Embryonic facial prominence (tissue), 1 donor: ENCODE measurements at regions not wholly inside any gene's neighbourhood (a gene's known extent, or its start where the extent isn't known, plus 50 kb on each side); places are given as distances from the start of the nearest gene placed in this dataset.

Experiments
- DNase-seq: peaks from one replicate; pipeline ENCODE4 v3.0.0-alpha.2; 2016; ENCODE audit errors: extremely low spot score

DNA sequence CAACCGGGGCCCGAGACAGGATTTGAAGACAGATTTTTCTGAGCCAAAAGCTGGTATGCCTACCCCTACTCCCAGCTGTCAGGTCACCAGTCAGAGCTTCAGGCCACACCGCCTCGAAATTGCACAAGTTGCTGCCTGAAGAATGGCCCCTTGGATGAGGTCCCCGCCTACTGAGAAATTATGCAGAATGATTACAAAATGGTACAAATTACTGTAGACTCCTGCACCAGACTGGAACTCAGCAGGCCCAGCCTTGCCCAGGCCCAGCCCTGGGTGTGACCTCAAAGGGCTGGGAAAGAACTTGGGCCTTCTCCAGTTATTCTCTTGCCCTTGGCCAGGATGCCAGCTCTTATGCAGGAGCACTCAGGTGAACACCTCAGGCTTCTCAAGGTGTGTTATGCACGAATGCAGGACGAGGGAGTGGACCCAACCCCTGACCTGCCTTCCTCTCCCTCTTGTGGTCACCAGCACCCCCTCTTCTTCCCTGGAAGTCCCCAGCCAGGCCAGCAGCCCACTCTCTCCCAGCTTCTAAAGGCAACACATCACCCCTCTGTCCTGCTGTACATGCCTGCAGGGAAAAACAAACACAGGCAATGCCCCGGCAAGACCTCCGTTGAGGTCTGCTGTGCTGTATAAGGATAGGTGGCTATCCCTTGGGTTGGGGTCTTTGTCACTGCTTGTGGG, 88.7 kb upstream of the NAA20 start:
- DNase-seq, result no peak

DNA sequence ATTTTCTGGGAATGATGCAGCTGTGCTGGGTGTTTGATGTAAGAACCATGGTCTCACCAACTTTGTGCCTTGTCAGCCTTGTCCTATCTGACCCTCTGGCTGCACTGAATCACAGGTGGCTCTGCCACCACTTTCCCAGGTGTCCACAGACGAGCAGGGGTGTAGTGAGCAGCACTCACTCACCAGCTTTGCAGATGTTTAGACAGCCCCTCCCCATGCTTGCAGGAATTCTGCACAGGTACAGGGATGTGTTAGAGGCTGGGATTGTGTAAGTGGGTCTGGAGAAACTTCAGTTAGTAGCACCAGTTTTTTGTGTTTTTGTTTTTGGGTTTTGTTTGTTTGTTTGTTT, 88.2 kb upstream of the NAA20 start:
- DNase-seq, result no peak

DNA sequence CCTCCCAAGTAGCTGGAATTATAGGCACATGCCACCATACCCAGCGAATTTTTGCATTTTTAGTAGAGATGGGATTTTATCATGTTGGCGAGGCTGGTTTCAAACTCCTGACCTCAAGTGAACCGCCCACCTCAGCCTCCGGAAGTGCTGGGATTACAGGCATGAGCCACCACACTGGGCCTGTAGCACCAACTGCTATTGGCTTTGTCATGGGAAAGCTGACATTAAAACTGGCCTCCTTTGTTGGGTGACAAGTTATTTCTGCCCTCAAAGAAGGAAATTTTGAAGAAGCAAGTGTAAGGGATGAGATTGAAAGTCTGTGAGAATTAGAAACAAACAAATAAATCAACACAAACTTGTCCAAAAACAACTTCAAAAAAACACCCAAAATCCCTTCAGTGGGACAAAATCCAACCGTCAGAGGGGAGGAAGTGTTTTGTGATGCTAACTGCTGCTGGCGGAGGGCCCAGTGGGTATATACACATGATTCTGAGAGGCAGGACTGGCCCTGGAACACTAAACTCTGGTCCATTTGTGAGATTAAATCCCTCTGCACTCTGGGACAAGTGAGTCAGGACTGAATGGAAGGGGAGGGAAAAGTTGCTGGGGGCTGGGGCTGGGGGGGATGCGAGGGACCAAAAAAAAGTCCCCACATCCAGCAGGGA, 87.5 kb upstream of the NAA20 start:
- DNase-seq, result no peak

DNA sequence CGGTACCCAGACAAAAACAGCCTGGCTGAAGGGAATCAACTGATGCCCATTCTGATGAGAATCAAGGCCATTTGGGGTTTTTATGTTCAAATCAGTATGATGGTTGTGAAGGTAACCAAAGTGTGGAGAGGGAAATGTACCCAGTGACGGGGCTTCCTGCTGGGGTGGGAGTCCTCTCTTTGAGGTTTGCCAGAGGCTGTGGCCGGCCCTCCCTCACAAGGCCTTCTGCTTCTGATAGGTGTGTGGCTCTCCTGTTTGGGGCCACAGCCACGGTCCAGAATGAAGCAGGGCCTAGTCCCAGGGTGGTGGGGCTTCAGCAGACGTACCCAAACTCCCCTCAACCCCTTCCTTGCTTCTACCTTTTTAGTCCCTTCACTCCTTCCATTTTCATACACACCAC, 86.7 kb upstream of the NAA20 start:
- DNase-seq, result no peak

DNA sequence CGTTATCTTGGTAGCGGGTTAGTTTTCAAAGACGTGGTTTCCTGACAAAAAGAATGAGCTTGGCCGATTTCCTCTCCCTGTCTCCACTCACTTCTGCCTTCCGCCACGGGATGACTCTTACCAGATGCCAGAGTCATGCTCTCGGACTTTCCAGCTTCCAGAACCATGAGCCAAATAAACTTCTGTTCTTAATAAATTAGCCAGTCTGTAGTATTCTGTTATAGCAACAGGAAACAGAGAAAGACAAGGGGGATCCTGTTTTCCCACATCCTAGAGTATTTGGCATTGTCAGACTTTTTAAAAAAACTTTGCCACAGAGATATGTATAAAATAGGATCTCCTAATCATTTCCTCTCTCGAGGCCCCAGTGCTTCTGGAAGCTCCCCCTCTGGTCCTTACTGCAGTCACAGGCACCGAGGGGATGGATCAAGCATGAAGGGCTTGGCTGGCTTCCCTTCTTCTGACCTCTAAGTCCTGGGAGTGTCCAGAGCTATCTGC, 84.9 kb upstream of the NAA20 start:
- peak; percentile 40 for DNase-seq

DNA sequence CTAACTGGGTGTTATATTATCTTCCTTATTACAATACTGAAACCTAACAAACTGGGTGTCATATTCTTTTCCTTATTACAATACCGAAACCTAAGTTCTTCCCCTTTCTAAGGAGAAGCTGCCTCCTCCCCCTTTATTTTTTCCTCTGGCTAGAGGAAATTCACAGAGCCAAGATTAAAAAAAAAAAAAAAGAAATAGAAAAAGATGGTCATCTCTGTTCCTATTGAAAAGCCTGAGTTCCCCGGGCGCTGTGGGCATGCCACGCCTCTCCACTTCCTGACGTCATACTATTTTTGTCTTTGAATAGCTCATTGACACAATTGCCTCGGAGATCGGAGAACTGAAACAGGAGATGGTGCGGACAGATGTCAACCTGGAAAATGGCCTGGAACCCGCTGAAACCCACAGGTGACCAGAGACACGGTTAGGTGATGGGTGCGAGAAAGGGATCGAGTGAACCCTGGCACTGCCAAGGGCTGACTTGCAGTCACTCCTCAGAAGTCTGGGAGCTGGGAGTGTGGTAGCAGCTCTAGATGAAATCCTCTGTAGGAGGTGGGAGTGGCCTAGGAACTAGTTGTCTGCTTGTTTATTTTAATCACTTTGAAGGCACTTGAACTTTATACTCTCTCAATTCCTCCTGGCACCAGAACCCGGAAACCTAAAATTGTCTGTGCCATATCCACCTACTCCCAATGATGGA, 82.2 kb upstream of the NAA20 start:
- no peak for DNase-seq

DNA sequence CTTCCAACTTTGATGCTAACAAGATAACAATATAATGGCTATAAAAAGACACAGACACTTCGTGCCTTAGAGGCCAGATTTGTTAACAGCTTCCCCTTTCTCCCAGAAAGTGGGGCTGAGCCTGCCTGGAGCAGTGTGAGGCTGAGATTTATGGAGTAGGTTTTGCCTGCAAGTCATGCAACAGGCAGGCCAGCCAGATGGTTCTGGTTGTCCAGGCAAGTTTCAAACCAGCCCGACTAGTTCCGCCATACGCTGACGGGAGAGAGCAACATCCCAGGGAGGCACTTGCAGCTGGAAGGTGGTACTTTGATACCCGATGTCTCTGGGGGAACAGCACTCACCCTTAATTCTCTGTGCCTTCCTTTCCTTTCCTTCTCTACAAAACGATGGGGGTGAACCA, 81.3 kb upstream of the NAA20 start:
- no peak for DNase-seq

DNA sequence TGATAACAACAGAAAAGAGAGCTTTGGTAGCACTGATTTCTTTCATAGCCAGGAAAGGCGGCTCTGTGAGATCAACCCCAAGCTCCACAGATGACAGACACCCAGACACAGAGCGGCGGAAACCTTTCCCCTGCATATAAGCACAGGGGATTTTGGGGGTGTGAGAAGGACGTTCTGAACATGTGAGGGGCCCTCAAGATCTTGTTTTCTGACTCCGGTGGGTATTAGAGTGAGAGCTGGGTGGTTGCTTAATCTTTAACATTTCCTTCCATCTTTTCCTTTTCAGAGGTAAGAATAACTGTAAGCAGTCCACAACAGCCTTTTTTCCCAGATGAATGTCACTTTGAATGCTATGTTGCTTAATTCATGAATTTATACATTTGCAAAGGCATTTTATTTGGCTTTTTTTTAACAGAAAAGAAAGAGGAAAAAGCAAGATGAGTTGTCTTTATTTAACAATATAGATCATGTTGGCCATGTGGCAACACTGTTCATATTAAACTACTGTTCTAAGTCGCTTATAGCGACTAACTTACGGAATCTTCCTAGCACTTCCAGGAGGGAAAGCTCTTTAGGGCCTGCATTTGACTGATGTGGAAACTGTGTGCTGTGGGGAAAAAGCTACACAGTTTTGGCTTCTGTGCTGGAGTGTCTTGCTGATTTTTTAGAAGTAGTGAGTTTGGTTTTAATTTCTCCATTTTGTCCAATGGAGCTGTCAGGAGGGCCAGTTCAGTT, 80.5 kb upstream of the NAA20 start:
- DNase-seq, result no peak

DNA sequence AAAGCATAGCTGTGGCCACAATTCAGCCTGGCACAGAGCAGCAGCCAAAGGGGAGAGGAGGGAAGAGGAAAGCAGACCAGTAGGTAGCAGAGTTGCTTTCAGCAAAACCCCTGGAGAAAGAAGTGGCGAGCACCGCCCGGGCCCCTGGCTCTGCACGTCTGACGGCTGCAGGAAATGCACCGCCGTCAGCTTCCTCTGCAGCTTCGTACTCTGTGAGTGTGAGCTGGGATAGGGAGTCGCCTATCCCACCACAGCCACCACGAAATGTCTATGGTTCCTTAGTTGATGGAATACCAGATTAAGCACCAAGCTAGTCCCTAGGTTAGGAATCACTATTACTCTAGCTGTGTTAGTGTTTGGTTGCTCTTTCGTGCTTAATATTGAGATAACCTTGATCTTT, 79.9 kb upstream of the NAA20 start:
- no peak for DNase-seq

DNA sequence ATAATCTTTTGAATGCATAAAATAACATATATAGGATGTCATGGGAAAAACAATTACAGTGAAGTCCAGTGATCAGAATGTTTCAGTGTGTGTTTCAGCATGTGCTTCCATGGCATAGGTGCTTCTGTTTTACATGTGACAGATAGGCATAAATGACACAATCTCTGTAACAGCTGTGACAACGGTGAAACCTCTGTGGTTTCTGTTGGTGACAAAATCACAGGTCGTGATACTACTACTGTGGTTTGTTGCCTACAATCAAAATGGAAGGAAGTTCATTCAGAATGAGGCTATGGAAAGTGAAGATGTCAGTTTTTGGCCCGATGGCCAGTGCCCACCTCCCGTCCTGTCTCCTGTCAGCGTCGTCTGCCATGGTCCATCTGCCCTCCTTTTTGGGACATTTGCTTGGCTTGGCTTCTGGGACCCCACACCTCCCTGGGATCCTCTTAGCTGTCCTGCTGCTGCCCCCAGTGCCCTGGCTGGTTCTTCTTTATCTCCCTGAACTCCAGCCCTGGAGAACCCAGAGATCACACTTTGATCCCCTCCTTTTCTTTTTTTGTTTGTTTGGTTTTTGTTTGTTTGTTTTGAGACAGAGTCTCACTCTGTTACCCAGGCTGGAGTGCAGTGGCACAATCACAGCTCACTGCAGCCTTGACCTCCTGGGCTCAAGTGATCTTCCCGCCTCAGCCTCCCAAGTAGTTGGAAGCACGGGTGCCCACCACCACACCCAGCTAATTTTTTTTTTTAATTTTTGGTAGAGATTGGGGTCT, 79.3 kb upstream of the NAA20 start:
- no peak for DNase-seq

DNA sequence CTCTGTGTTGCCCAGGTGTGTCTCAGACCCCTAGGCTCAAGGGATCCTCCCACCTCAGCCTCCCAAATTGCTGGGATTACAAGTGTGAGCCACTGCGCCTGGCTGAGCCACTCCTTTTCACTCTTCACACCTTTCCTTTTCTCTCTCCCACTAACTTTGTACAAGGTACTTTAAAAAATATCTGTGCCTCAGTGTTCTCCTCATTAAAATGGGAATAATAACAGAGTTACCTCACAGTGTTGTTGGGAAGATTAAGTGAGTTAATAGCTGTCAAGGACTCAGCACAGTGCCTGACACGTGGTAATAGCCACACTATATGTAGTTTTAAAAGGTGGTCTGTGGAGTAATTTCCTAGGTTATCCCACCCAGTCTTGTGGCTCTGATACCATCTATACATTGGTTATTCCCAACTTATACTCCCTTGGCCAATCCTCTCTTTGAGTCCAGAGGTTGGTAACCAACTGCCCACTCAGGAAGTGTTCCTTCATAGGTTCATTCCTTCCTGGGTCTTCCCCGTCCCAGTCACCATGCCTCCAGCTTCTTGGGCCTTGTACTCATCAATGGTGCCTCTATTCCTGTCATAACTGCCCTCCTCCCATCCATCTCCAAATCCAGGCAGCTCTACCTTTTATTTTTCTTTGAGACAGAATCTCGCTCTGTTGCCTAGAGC, 78.6 kb upstream of the NAA20 start:
- DNase-seq, result no peak

DNA sequence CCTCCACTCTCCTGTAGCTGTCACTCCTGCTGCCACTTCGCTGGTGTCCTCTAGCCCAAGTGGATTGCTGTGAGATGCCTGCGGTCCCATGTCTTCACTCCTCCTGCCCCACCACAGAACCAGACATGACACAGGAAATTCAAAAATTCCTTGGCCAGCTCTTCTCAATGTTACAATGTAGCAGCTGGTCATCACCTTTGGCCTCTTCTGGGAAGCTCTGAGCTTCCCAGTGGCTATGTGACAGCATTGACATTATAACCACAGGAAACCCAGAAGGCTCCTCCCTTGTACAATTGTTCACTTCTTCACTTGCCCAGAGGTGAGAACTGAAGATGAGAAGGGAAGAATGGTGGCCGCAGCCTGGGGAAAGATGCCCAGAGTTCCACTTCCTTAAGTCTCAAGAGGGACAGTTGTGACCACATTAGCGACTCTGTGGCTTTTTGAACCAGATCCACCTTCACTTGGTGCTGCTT, 76.1 kb upstream of the NAA20 start:
- DNase-seq, result no peak

DNA sequence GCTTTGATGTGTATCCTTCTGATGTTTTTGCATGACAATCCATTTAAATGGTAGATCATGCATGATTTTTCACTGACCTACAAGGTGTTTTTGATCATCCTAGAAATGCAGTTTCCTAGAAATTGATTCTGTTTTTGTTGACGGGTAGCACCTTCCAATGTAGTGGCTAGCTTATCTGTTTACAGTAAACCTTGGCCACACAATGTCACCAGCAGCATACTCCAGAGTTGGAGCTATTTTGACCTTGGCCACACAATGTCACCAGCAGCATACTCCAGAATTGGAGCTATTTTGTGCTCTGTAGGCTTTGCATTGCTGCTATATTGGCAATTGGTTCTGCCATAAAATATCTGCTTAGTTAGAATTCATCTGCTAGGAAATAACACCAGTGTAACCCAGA, 74.6 kb upstream of the NAA20 start:
- no peak for DNase-seq

DNA sequence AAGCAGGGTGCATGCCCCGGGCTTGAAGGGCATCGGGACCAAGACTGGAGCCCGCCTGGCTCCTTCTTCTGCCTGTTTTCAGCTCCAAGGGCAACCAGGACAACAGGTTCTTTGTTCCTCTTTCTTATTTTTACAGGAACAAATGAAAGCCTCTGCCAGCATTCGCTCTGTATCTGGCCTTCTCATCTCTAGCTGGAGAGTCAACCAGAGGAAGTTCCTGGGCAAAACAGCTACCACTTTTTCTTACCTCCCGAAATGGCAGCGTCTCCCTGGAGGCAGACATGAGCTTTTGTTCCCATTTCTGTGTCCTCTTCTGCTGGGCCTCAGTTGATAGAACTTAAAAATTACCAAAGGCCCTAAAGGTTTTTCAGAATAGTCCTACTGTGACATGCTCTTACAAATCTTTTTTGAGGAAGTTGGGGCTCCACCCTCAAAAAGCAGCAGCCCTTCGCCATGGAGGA, 74.1 kb upstream of the NAA20 start:
- DNase-seq, result no peak

DNA sequence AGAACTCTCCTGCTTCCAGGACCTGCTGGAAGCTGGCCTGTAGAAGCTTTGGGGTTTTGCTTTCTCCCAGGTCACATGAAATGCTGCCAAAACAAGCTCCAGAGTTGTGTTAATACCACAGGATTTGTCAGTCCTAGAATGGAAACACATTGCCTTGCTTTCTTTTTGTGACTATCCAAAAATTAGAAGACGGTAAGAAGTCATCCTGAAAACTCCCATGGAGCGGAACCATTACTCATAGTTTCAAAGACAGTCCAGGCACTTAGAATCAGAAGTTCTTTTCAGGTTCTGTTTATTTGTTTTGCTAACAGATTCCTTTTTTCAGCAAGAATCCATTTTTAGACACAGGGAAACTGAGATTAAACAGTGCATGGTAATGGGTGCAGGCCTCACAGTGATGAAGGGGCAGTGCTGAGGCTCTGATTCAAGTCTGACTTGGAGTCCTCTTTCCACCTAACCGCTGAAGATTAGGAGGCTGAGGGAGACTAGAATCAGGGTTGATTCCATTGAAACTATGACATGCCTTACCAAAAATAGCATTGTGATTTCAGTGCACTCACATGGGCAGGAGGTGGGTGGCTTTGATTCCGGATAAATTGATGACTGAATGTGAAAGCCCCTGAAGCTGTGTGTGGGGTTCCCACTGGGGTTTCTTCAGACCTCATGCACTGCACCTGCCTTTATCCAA, 72.2 kb upstream of the NAA20 start:
- DNase-seq, result no peak

DNA sequence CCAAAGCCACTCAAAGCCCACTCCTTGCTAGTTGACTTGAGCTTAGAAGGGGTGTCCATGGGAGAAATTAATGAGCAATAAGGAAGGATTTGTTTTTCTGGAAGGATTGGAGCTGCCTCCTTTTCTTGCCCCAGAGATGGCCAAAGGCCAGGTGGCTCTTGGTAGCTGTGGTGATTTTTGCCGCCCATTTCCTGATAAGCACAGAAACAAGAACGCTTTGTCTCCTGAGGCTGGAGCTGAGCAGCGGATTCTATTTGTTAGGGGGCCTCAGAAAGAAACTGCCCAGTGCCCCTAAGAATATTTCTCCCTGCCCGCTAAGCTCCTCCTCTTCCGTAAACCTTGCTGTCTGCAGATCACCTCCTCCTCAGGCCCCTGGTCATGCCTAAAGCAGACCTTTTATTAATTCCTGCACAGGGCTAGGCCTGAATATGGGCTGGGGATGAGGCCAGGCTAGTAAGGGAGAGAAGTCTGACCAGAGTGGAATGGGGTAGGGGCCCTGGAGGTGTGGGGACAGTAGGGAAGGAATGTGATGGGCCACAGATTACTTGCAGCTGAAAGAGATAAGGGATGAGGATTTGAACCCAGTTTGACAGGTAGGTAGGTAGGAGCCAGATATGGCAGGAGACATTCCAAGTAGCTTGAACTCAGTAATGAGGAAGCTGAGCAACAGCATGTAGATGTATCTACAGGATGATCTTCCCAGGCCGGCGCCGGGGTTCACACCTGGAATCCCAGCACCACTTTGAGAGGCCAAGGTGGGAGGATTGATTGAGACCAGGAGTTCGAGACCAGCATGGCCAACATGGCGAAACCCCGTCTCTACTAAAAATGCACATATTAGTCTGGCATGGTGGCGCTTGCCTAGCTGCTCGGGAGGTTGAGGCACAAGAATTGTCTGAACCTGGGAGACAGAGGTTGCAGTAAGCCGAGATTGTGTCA, 71.2 kb upstream of the NAA20 start:
- no peak for DNase-seq

DNA sequence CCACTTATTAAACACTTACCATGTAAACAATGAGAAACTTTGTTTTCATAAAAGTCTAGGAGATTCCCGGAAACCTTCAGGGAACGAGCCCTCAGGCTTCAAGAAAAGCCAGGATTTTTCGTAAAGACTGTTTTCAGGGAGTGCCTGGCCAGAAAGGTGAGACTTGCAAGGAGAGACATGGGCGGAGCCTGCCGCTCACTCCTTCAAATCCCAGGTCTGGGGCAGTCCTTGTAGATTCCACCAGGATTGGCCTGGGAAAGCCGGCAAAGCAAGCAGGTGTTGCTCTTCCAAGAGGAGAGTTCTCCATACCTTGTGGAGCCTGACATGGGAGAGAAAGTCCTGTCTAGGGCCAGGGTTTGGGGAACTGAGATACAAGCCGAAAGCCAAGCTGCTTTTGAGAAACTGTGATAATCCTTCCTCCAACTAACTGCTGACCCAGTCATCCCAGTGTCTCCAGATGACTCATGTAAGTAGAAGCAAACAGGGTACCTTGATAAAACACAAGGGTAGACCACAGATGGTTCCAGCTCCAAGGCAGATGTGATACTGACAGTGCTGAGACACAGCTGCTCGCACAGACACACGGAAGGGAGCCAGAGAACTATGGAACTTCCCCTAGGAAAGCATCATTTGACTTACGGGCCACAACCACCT, 69.4 kb upstream of the NAA20 start:
- no peak for DNase-seq

DNA sequence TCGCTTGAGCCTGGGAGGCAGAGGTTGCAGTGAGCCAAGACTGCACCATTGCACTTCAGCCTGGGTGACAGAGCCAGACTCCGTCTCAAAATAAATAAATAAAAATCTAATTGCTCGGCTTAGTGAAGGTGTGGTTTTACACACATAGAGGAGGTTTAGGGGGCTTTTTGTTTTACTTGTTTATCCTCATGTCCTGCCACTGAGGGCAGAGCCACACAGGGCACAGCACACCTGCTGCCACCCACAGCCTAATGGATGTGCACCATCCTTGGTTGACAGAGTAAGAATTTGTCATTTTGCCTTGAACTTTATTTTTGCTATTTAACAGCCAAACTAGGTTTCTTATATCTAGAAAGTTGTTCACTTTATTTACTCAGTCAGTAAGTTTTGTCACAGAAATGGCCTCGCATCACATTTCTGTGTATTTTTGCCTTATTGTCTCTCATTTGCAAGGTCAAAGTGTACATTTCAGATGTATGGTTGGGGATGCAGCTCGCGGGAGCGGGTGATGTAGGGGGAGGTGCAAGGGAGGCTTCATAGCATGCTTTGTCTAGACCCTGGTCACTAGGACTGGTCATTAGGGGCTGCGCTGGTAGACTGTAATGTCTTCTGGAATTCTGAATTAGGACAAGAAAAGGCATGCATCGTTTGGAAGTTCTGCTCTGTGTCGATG, 67.8 kb upstream of the NAA20 start:
- no peak for DNase-seq
